ENCODE measurements at regions not wholly inside any gene's neighbourhood (a gene's known extent, or its start where the extent isn't known, plus 50 kb on each side); places are given as distances from the start of the nearest gene placed in this dataset.
A peak's percentile ranks its signal among the peaks of the same experiment; 100 is the strongest.

DNA sequence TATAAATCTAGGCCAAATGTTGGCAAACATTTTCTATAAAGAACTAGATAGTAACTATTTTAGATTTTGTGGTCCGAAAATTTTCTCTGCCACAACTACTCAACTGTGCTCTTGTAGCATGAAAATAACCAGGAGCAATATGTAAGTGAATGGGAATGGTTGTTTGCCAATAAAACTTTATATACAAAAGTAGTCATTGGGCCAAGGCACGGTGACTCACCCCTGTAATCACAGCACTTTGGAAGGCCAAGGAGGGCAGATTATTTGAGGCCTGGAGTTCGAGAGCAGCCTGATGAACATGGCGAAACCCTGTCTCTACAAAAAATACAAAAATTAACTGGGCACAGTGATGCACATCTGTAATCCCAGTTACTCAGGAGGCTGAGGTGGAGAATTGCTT, 617.1 kb downstream of the EPM2A start:
- TF ChIP-seq, protein P1, sequence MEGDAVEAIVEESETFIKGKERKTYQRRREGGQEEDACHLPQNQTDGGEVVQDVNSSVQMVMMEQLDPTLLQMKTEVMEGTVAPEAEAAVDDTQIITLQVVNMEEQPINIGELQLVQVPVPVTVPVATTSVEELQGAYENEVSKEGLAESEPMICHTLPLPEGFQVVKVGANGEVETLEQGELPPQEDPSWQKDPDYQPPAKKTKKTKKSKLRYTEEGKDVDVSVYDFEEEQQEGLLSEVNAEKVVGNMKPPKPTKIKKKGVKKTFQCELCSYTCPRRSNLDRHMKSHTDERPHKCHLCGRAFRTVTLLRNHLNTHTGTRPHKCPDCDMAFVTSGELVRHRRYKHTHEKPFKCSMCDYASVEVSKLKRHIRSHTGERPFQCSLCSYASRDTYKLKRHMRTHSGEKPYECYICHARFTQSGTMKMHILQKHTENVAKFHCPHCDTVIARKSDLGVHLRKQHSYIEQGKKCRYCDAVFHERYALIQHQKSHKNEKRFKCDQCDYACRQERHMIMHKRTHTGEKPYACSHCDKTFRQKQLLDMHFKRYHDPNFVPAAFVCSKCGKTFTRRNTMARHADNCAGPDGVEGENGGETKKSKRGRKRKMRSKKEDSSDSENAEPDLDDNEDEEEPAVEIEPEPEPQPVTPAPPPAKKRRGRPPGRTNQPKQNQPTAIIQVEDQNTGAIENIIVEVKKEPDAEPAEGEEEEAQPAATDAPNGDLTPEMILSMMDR (conservative IDR thresholded peaks at IDR 0.05), result no peak
- TF ChIP-seq ZFX (IDR thresholded peaks at IDR 0.05), result no peak

DNA sequence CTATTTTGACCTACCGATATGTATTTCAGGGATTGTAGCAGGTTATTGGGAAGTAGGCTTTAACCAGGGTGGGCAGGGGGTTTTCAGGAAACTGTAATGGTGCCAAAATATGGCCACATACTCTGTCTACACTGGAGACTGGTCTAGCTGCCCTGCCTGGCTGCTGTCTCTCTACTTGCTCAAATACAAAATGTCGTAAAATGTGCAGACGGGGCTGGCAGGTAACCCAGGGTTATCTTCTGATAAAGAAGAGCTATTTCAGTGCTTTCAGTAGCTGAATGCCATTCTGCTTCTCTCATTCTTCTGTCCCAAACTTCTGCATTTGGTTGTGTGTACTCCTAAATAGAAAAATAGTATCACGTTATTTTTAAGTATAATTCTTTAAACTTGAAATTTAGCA, 616.2 kb downstream of the EPM2A start:
- TF ChIP-seq, protein P1 (conservative IDR thresholded peaks at IDR 0.05), result no peak
- TF ChIP-seq ZFX (IDR thresholded peaks at IDR 0.05), result no peak
- no peak overlapping the region; the same call in 1 of the 2 replicates for H3K27ac ChIP-seq

More for the DNA sequence above, 617.1 kb downstream of the EPM2A start:
- no peak overlapping the region for H3K27ac ChIP-seq

DNA sequence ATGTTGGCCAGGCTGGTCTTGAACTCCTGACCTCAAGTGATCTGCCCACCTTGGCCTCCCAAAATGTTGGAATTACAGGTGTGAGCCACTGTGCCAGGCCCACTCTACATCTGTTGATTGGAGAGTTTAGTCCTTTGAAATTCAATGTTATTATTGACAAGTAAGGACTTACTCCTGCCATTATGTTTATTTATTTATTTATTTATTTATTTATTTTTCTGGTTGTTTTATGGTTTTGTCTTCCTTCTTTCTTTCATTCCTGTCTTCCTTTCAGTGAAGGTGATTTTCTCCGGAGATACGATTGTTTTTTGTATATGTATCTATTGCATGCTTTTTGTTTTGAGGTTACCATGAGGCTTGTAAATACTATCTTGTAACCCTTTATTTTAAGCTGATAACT, 602.6 kb downstream of the EPM2A start:
- H3K27ac ChIP-seq, result no peak overlapping the region
- TF ChIP-seq, protein P1 (conservative IDR thresholded peaks at IDR 0.05), result no peak
- TF ChIP-seq ZFX (IDR thresholded peaks at IDR 0.05), result no peak

DNA sequence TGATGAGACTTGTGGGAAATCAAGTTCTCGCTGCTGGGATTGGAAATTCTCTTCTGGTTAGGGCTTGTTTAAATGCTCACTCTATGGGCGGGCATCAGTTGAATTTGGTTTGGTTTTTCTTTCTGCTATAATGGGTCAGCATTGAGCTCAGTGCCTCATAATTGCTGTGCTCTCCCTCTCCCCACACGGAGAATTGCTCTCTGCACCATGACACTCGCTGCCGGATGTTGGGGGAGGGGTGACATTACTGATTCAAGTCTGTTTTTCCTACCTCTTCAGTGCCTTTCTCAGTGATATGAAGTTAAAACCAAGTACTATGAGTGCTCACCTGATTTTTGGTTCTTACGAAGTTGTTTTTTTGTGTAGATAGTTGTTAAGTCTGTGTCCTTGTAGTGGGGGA, 599.6 kb downstream of the EPM2A start:
- no peak for TF ChIP-seq ZFX (IDR thresholded peaks at IDR 0.05)
- TF ChIP-seq, protein P1 (conservative IDR thresholded peaks at IDR 0.05), result no peak
- H3K27ac ChIP-seq, result no peak overlapping the region

DNA sequence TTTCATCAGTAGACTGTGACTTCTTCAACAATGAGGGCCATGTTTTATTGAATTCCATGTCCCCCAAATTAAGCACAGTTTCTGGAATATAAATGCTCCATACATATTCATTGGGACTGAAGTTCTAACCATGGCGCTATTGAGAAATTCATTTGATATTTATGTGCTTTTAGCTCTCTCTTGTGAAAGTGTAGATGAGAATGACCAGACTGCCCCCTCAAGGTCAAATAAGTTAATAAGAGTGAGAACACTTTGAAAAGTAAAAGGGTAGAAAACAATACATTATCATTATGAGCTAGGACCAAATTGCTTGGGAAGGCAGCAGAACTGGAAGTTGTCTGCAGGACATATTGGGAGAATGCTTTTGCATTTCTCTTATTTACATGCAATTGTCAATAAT, 597.9 kb downstream of the EPM2A start:
- no peak overlapping the region for H3K27ac ChIP-seq
- TF ChIP-seq ZFX (IDR thresholded peaks at IDR 0.05), result no peak
- TF ChIP-seq, protein P1 (conservative IDR thresholded peaks at IDR 0.05), result peak; percentile 38

DNA sequence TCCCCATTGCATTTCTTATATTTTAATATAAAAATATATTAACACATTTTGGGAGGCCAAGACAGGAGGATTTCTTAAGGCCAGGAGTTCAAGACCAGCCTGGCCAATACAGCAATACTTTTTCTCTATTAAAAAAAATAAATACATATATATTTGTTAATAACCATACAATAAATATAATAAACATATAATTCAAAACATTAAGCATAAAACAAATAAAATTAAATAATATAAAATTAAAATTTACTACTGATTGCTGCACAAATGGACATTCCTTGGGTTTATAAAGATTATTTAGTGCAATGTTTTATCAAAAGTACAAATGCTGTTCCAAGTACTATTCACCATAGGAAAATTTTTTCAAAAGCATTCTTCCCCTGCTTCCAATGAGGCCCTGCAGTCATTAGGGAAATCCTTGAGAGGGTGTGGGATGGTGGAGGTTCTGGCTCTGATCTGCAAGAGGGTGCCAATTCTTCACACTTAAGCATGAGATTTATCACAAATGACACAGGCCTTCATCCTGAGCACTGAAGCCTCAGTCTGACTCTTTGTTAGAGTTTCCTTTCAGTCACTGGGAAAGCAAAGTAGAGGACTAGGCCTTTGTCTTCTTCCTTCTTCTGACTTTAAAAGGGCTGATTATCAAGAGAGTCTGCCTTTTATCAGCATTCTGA, 596.7 kb downstream of the EPM2A start:
- TF ChIP-seq ZFX (IDR thresholded peaks at IDR 0.05), result no peak
- TF ChIP-seq, protein P1 (conservative IDR thresholded peaks at IDR 0.05), result no peak
- H3K27ac ChIP-seq, result no peak overlapping the region

DNA sequence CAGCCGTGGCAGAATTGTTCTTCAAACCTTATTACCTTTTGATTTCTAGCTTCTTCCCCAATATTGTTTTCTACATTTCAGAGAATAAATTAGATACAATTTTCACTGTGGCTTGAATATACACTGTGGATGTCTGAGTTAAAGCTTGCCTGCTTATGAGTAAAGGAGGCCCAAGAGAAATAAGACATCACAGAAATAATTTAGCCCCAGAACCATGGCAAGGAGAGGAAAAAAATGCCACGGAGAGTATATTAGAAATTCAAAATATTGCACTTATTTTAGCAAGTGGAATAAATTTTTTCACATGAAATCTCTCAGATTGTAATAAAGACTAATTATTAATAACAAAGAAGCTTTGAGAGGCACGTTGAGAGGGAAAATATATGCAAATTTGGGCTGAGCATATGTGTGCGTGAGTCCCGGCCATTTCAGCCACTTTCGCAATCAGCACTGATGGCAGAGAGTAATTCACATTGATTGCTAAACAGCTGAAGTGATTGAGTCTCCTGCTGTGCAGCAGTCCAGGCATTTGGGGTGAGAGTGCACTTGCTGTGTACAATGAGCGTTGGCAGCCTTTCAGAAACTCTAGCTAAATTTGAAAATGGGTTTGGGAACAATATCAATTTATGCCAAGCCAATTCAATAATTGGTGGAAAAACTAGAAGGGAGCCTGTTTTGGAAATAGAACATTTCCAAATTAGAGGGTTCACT, 596.0 kb downstream of the EPM2A start:
- no peak overlapping the region for H3K27ac ChIP-seq

More for the DNA sequence above, 596.0 kb downstream of the EPM2A start:
- TF ChIP-seq, protein P1 (conservative IDR thresholded peaks at IDR 0.05), result no peak
- no peak for TF ChIP-seq ZFX (IDR thresholded peaks at IDR 0.05)

All from C4-2B (cell line).